MCF 10A (cell line): ENCODE measurements at regions not wholly inside any gene's neighbourhood (a gene's known extent, or its start where the extent isn't known, plus 50 kb on each side); places are given as distances from the start of the nearest gene placed in this dataset.
A peak's percentile ranks its signal among the peaks of the same experiment; 100 is the strongest.

Experiments
- BruUV-seq: library from RNA; stranded (reverse); fragments of 400-500 nt; replicated peaks from 2 replicates; lab custom pipeline; 2021; lab: Mats Ljungman, UMichigan
- CTCF ChIA-PET: fragments of 300-600 bp; sonication (Branson Sonifier 250); formaldehyde crosslinking; extraction: SDS; loops from one replicate; lab custom pipeline; 2021; ENCODE audit warnings: antibody characterized with exemption, inconsistent platforms; lab: Yijun Ruan, JAX
- POLR2A ChIA-PET: fragments of 300-600, 350-650 bp; sonication (Branson Sonifier 250); formaldehyde crosslinking; extraction: SDS; loops from one replicate; lab custom pipeline; 2020; ENCODE audit warnings: antibody characterized with exemption, inconsistent platforms; lab: Yijun Ruan, JAX
- DNase-seq: peaks from one replicate; pipeline ENCODE4 v3.0.0-alpha.2; 2018; ENCODE audit not compliant: unreplicated experiment
- H3K27ac Mint-ChIP-seq: one replicate; pipeline ENCODE4 v1.8.0; 2022; ENCODE audit warnings: mild to moderate bottlenecking, low read depth, mixed read lengths; ENCODE audit not compliant: unreplicated experiment
- H3K27me3 Mint-ChIP-seq: one replicate; pipeline ENCODE4 v1.8.0; 2022; ENCODE audit warnings: mixed read lengths; ENCODE audit not compliant: insufficient read depth, unreplicated experiment
- H3K36me3 Mint-ChIP-seq: one replicate; pipeline ENCODE4 v1.8.0; 2022; ENCODE audit warnings: mild to moderate bottlenecking, moderate library complexity, mixed read lengths; ENCODE audit not compliant: insufficient read depth, unreplicated experiment
- H3K4me1 Mint-ChIP-seq: one replicate; pipeline ENCODE4 v1.8.0; 2022; ENCODE audit warnings: mixed read lengths; ENCODE audit not compliant: insufficient read depth, unreplicated experiment
- H3K4me3 Mint-ChIP-seq: one replicate; pipeline ENCODE4 v1.8.0; 2022; ENCODE audit warnings: mild to moderate bottlenecking, moderate library complexity, mixed read lengths; ENCODE audit not compliant: unreplicated experiment
- H3K9me3 Mint-ChIP-seq: one replicate; pipeline ENCODE4 v1.8.0; 2022; ENCODE audit warnings: mixed read lengths; ENCODE audit not compliant: unreplicated experiment
- CTCF ChIP-seq: fragments of 200-600 bp; IDR thresholded peaks from one replicate; pipeline ENCODE4 v1.8.0; 2022; ENCODE audit warnings: antibody characterized with exemption, mild to moderate bottlenecking; ENCODE audit not compliant: unreplicated experiment
- intact Hi-C: fragments of 100-400 bp; cut with micrococcal nuclease; formaldehyde crosslinking; loops from 2 replicates; pipeline ENCODE4 v1.14.1; 2022

GRCh38 chr4:131499141-131499873 is 1649.8 kb upstream of the PCDH10 start:
- DNase-seq, result peak; percentile 89
- no peak overlapping the region for H3K4me3 Mint-ChIP-seq
- H3K27me3 Mint-ChIP-seq, result no peaks in the 10 kb centered on the region
- CTCF ChIA-PET, result no interaction called here
- POLR2A ChIA-PET, result no interaction called here
- H3K9me3 Mint-ChIP-seq, result no peaks in the 10 kb centered on the region
- no TSS peak for BruUV-seq
- no peak for TF ChIP-seq CTCF
- intact Hi-C loops, result no loop called here
- peaks cover 9% of the 10 kb centered on the region for H3K4me1 Mint-ChIP-seq
- H3K27ac Mint-ChIP-seq, result peak overlapping the region; percentile 63
- no peaks in the 10 kb centered on the region for H3K36me3 Mint-ChIP-seq

- no peaks in the 10 kb centered on the region for H3K4me1 Mint-ChIP-seq
- H3K9me3 Mint-ChIP-seq, result no peaks in the 10 kb centered on the region
- DNase-seq, result no peak
- H3K4me3 Mint-ChIP-seq, result no peak overlapping the region
- no peak for TF ChIP-seq CTCF
- intact Hi-C loops, result no loop called here
- no peaks in the 10 kb centered on the region for H3K27me3 Mint-ChIP-seq
- H3K36me3 Mint-ChIP-seq, result no peaks in the 10 kb centered on the region
- no peak overlapping the region for H3K27ac Mint-ChIP-seq
- ChIA-PET POLR2A (no interaction called here), CTCF (no interaction called here)
- BruUV-seq, result no TSS peak
These were observed 1639.6 kb upstream of the PCDH10 start for GRCh38 chr4:131509521-131509920.

- no peak for DNase-seq
- H3K9me3 Mint-ChIP-seq, result no peaks in the 10 kb centered on the region
- no peak for TF ChIP-seq CTCF
- H3K36me3 Mint-ChIP-seq, result no peaks in the 10 kb centered on the region
- ChIA-PET POLR2A (no interaction called here), CTCF (interaction anchor here (0.6 kb wide), 1 partner anchor 1092 kb away, joined by 4 read pairs; no protein-coding TSS in a partner anchor)
- no TSS peak for BruUV-seq
- H3K27me3 Mint-ChIP-seq, result no peaks in the 10 kb centered on the region
- H3K27ac Mint-ChIP-seq, result no peak overlapping the region
- intact Hi-C loops, result no loop called here
- H3K4me1 Mint-ChIP-seq, result no peaks in the 10 kb centered on the region
- H3K4me3 Mint-ChIP-seq, result no peak overlapping the region
These were observed 1622.4 kb upstream of the PCDH10 start for GRCh38 chr4:131526686-131527085.

GRCh38 chr4:131531087-131531486 is 1618.0 kb upstream of the PCDH10 start:
- Mint-ChIP-seq H3K9me3 (no peaks in the 10 kb centered on the region), H3K4me3 (no peak overlapping the region), H3K4me1 (no peaks in the 10 kb centered on the region), H3K27ac (no peak overlapping the region), H3K27me3 (no peaks in the 10 kb centered on the region), H3K36me3 (no peaks in the 10 kb centered on the region)
- POLR2A ChIA-PET, result no interaction called here
- intact Hi-C loops, result no loop called here
- CTCF ChIA-PET, result no interaction called here
- no peak for TF ChIP-seq CTCF
- no peak for DNase-seq
- BruUV-seq, result no TSS peak
